Neural crest cell (in vitro differentiated cells): ENCODE measurements at regions not wholly inside any gene's neighbourhood (a gene's known extent, or its start where the extent isn't known, plus 50 kb on each side); places are given as distances from the start of the nearest gene placed in this dataset.
"Not testable (repeated sequence)": the region's sequence is repeated elsewhere in the genome, so short reads cannot be mapped to it uniquely, and the experiment has no call there.

Source experiments
- DNase-seq: peaks from one replicate; pipeline ENCODE4 v3.0.0; 2021; ENCODE audit warnings: low read depth, mixed read lengths, low spot score
- H3K27ac Mint-ChIP-seq: one replicate; pipeline ENCODE4 v1.8.0; 2021; ENCODE audit warnings: mild to moderate bottlenecking, mixed read lengths; ENCODE audit not compliant: unreplicated experiment
- H3K27me3 Mint-ChIP-seq: 2 replicates; pipeline ENCODE4 v1.8.0; 2021; ENCODE audit warnings: low read depth, mild to moderate bottlenecking, mixed read lengths
- H3K36me3 Mint-ChIP-seq: 2 replicates; pipeline ENCODE4 v1.8.0; 2021; ENCODE audit warnings: low read depth, mild to moderate bottlenecking, mixed read lengths
- H3K4me1 Mint-ChIP-seq: 2 replicates; pipeline ENCODE4 v1.8.0; 2021; ENCODE audit warnings: mixed read lengths
- H3K4me3 Mint-ChIP-seq: one replicate; pipeline ENCODE4 v1.8.0; 2021; ENCODE audit warnings: mild to moderate bottlenecking, mixed read lengths
- H3K9me3 Mint-ChIP-seq: 2 replicates; pipeline ENCODE4 v1.8.0; 2021; ENCODE audit warnings: mixed read lengths
- TF ChIP-seq, protein P1 (sequence below): fragments of 200-600 bp; sonication (generic); conservative IDR thresholded peaks from 2 replicates; pipeline ENCODE4 v1.5.0; 2021; ENCODE audit warnings: antibody characterized with exemption, mild to moderate bottlenecking

DNA sequence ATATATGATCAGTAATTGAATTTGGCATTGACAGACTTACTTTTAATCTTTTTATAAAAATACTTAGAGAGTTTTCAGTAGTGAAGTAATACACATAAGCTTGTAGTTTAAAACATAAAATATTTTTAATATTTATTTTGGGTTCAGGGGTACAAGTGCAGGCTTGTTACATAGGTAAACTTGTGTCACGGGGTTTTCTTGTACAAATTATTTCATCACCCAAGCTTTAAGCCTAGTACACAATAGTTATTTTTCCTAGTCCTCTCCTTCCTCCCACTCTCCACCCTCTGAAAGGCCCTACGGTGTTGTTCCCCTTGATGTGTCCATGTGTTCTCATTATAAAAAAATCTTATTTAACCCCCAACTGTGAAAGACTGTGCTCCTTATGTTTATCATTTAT is 1397.8 kb upstream of the RAG2 start:
- DNase-seq: no peak
- H3K4me3 Mint-ChIP-seq: no peak overlapping the region
- H3K36me3 Mint-ChIP-seq: no peaks in the 10 kb centered on the region
- TF ChIP-seq, protein P1, sequence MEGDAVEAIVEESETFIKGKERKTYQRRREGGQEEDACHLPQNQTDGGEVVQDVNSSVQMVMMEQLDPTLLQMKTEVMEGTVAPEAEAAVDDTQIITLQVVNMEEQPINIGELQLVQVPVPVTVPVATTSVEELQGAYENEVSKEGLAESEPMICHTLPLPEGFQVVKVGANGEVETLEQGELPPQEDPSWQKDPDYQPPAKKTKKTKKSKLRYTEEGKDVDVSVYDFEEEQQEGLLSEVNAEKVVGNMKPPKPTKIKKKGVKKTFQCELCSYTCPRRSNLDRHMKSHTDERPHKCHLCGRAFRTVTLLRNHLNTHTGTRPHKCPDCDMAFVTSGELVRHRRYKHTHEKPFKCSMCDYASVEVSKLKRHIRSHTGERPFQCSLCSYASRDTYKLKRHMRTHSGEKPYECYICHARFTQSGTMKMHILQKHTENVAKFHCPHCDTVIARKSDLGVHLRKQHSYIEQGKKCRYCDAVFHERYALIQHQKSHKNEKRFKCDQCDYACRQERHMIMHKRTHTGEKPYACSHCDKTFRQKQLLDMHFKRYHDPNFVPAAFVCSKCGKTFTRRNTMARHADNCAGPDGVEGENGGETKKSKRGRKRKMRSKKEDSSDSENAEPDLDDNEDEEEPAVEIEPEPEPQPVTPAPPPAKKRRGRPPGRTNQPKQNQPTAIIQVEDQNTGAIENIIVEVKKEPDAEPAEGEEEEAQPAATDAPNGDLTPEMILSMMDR: no peak
- no peaks in the 10 kb centered on the region for H3K4me1 Mint-ChIP-seq
- no peak overlapping the region for H3K27ac Mint-ChIP-seq
- H3K9me3 Mint-ChIP-seq: peaks cover 2% of the 10 kb centered on the region
- no peaks in the 10 kb centered on the region for H3K27me3 Mint-ChIP-seq

DNA sequence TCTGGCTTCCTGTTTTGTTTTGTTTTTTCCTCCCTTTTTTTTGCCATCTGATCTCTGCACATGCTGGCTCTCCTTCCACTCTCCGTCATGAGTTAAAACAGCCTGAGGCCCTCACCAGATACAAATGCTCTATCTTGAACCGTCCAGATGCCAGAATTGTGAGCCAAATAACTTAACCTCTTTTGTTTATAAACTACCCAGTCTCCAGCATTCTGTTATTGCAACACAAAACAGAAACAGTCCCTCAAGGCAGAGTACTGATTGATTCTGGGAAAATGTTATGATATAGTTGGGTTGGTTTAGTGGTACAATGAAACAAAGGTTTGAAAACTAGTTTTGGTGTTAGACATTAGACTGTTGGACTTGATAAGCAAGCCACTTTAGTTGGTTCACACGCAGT is 1390.0 kb upstream of the RAG2 start:
- DNase-seq: no peak
- TF ChIP-seq, protein P1: no peak
- Mint-ChIP-seq H3K27ac (peak overlapping the region; percentile 0), H3K4me1 (peaks cover 5% of the 10 kb centered on the region), H3K27me3 (no peaks in the 10 kb centered on the region), H3K9me3 (no peaks in the 10 kb centered on the region), H3K4me3 (no peak overlapping the region), H3K36me3 (no peaks in the 10 kb centered on the region)

DNA sequence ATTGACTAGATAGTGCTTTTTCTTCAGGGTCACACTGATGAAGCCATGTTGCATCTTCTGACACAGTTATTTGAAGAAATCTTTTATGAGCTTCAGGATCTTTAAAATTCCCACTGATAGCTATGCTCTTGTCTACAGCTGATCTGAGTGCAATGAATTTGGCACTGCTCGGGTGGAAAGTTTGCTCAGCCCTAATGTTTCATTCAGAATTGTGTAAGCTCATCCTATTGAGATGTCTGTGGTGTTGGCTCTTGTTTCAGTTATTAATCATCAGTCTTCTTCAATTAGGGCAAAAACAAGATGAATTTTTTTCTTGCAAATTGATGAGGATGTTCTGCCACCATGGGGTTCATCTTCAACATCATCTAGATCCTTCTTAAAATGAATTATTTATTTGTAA is 1387.0 kb upstream of the RAG2 start:
- Mint-ChIP-seq H3K27me3 (no peaks in the 10 kb centered on the region), H3K27ac (no peak overlapping the region), H3K4me3 (no peak overlapping the region), H3K4me1 (peaks cover 5% of the 10 kb centered on the region), H3K9me3 (no peaks in the 10 kb centered on the region), H3K36me3 (no peaks in the 10 kb centered on the region)
- TF ChIP-seq, protein P1: no peak
- no peak for DNase-seq

DNA sequence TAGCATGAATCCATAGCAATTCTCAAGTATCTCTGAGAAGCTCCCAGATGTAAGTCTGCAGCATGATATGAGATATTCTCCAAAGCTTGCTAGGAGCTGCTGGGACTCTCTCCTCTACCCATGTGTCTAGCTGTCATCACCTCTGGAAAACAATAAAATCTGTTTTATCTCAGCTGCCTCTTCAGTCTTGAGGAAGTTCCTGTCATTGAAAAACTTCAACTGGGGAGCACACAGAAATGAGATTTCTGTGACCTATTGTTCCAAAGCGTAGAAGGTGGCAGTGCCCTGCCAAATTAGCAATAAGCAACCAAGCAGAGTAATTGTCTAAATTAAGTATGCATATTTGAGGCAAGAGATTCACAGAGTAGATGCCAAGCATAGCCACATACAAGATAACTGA is 1380.6 kb upstream of the RAG2 start:
- Mint-ChIP-seq H3K9me3 (no peaks in the 10 kb centered on the region), H3K36me3 (no peaks in the 10 kb centered on the region), H3K4me1 (peaks cover 8% of the 10 kb centered on the region), H3K27me3 (no peaks in the 10 kb centered on the region), H3K4me3 (no peak overlapping the region), H3K27ac (no peak overlapping the region)
- DNase-seq: no peak
- TF ChIP-seq, protein P1: no peak

DNA sequence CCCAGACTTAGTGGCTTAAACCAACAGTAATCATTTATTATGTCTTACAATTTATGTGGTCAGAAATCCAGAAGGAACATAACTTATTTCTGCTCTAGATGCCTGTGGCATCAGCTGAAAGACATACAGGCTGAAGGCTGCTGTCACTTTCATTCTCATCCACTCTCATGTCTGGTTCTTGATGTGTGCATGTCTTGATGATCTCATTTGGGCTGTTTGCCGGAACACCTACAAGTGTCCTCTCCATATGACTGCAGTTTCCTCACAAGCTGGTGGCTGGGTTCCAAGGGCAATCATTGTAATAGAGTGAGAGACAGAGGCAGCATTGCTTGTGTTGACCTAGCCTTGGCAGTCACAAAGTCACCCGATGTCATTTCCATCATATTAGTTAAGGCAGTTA is 1375.9 kb upstream of the RAG2 start:
- Mint-ChIP-seq H3K4me3 (no peak overlapping the region), H3K27me3 (no peaks in the 10 kb centered on the region), H3K9me3 (no peaks in the 10 kb centered on the region), H3K27ac (no peak overlapping the region), H3K36me3 (no peaks in the 10 kb centered on the region), H3K4me1 (peaks cover 7% of the 10 kb centered on the region)
- TF ChIP-seq, protein P1: no peak
- DNase-seq: no peak

DNA sequence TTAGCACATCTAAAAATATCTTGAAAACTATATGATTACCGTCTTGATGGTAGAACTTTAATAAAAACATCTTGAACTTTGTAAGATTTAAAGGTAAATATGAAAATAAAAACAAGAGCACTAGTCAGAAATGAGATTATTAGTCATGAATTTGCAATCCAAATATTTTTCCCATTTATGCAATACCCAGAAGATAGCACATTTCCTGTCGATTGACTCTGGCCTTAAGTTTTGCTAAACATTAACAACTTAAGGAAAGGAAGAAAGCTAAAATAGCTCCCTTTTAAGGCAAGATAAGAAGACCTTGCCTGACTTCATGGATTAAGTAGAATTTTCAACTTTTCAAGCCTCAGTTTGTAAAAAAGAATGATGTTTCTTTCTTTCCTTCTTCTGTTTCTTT is 1374.7 kb upstream of the RAG2 start:
- TF ChIP-seq, protein P1: no peak
- Mint-ChIP-seq H3K9me3 (no peaks in the 10 kb centered on the region), H3K4me3 (no peak overlapping the region), H3K27ac (no peak overlapping the region), H3K4me1 (no peaks in the 10 kb centered on the region), H3K27me3 (no peaks in the 10 kb centered on the region), H3K36me3 (no peaks in the 10 kb centered on the region)
- no peak for DNase-seq

DNA sequence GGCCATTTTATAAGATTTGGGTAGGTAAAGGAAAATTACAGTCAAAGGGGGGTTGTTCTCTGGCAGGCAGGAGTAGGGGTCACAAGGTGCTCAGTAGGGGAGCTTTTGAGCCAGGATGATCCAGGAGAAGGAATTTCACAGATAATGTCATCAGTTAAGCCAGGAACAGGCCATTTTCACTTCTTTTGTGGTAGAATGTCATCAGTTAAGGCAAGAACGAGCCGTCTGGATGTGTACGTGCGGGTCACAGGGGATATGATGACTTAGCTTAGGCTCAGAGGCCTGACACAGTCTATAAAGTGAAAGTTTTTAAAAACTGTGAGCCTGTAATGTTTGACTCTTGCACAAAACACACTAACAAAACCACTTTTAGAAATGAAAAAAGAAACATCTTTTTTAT is 1371.3 kb upstream of the RAG2 start:
- not testable (repeated sequence) for H3K9me3 Mint-ChIP-seq

More for the DNA sequence above, 1371.3 kb upstream of the RAG2 start:
- not testable (repeated sequence) for H3K36me3 Mint-ChIP-seq, DNase-seq, H3K27me3 Mint-ChIP-seq, H3K4me1 Mint-ChIP-seq, H3K4me3 Mint-ChIP-seq
- peak overlapping the region; percentile 47 for H3K27ac Mint-ChIP-seq
